ENCODE measurements at regions not wholly inside any gene's neighbourhood (a gene's known extent, or its start where the extent isn't known, plus 50 kb on each side); places are given as distances from the start of the nearest gene placed in this dataset.
"Not testable (repeated sequence)": the region's sequence is repeated elsewhere in the genome, so short reads cannot be mapped to it uniquely, and the experiment has no call there.

- ChIA-PET CTCF (interaction anchor here (0.7 to 1.9 kb wide), 2 partner anchors 21 to 731 kb away, joined by 3 to 6 read pairs; no protein-coding TSS in a partner anchor), POLR2A (no interaction called here)
- Mint-ChIP-seq H3K9me3 (ENCODE audit: unreplicated experiment) (no peaks in the 10 kb centered on the region), H3K4me1 (ENCODE audit: insufficient read depth, unreplicated experiment) (peaks cover 5% of the 10 kb centered on the region), H3K27ac (ENCODE audit: low read depth, unreplicated experiment) (no peak overlapping the region), H3K4me3 (ENCODE audit: unreplicated experiment) (no peak overlapping the region), H3K27me3 (ENCODE audit: insufficient read depth, unreplicated experiment) (no peaks in the 10 kb centered on the region), H3K36me3 (ENCODE audit: insufficient read depth, unreplicated experiment) (no peaks in the 10 kb centered on the region)
- BruUV-seq (replicated peaks) = no TSS peak
- no peak for TF ChIP-seq CTCF (IDR thresholded peaks at IDR 0.05; ENCODE audit: unreplicated experiment)
- intact Hi-C loops (cut with micrococcal nuclease) = no loop called here
- DNase-seq (ENCODE audit: unreplicated experiment) = no peak
Observed at GRCh38 chr6:1445650-1446330, 56.4 kb downstream of the FOXF2 start.

DNA sequence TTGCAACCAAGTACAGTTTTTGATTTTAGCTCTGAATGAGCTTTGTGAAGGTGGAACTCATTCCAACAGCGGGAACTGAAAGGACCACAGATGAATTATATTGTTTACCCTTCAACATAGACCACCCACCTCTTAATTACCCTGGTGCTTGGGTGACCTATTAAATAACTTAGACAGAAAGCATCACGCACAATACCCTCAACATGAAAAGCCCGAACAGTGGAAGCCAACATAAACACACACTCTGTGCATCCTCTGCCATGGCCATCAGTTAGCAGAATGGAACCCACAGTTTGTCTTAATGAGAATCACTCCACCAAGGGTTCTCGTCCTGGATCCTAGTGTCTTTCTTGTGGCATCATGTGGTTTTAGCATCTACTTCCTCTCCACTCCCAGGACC is 60.5 kb downstream of the FOXF2 start:
- POLR2A ChIA-PET = interaction anchor here (0.6 to 1.0 kb wide), 2 partner anchors 22 to 102 kb away, joined by 3 read pairs; no protein-coding TSS in a partner anchor
- no peak for DNase-seq (ENCODE audit: unreplicated experiment)
- H3K4me1 Mint-ChIP-seq (ENCODE audit: insufficient read depth, unreplicated experiment) = peaks cover 3% of the 10 kb centered on the region
- H3K27me3 Mint-ChIP-seq (ENCODE audit: insufficient read depth, unreplicated experiment) = no peaks in the 10 kb centered on the region
- no peaks in the 10 kb centered on the region for H3K9me3 Mint-ChIP-seq (ENCODE audit: unreplicated experiment)
- no TSS peak for BruUV-seq (replicated peaks)
- intact Hi-C loops (cut with micrococcal nuclease) = no loop called here
- H3K36me3 Mint-ChIP-seq (ENCODE audit: insufficient read depth, unreplicated experiment) = no peaks in the 10 kb centered on the region
- H3K4me3 Mint-ChIP-seq (ENCODE audit: unreplicated experiment) = no peak overlapping the region
- CTCF ChIA-PET = interaction anchor here (0.6 to 3.4 kb wide), 3 partner anchors 13 to 101 kb away, joined by 3 to 30 read pairs (median 3); no protein-coding TSS in a partner anchor
- TF ChIP-seq CTCF (IDR thresholded peaks at IDR 0.05; ENCODE audit: unreplicated experiment) = no peak
- H3K27ac Mint-ChIP-seq (ENCODE audit: low read depth, unreplicated experiment) = no peak overlapping the region

DNA sequence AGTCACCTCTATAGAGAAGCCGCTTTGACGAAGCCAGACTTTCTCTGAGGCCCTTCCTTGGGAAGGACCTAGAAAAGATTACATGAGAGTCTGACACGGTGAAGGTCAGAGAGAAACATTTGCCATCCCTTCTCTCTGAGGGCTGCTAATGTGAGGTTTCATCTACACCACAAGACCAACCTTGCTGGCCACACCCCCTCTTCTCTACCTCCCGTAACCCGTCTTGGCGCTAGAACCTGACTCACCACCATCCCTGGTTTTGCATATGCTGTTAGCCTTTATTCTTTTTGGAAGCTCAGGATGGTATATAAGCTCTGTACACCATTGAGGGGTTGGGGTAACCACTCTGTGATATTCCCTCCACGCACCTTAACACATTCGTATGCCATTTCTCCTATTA is 63.6 kb downstream of the FOXF2 start:
- Mint-ChIP-seq H3K36me3 (ENCODE audit: insufficient read depth, unreplicated experiment) (no peaks in the 10 kb centered on the region), H3K27ac (ENCODE audit: low read depth, unreplicated experiment) (no peak overlapping the region), H3K27me3 (ENCODE audit: insufficient read depth, unreplicated experiment) (no peaks in the 10 kb centered on the region), H3K4me1 (ENCODE audit: insufficient read depth, unreplicated experiment) (no peaks in the 10 kb centered on the region), H3K4me3 (ENCODE audit: unreplicated experiment) (no peak overlapping the region), H3K9me3 (ENCODE audit: unreplicated experiment) (no peaks in the 10 kb centered on the region)
- intact Hi-C loops (cut with micrococcal nuclease) = no loop called here
- CTCF ChIA-PET = interaction anchor here (0.7 kb wide), 1 partner anchor 16 kb away, joined by 3 read pairs; no protein-coding TSS in a partner anchor
- DNase-seq (ENCODE audit: unreplicated experiment) = no peak
- no peak for TF ChIP-seq CTCF (IDR thresholded peaks at IDR 0.05; ENCODE audit: unreplicated experiment)
- POLR2A ChIA-PET = no interaction called here
- no TSS peak for BruUV-seq (replicated peaks)

- POLR2A ChIA-PET; CTCF ChIA-PET; BruUV-seq (replicated peaks); intact Hi-C loops (cut with micrococcal nuclease); H3K27ac Mint-ChIP-seq (ENCODE audit: low read depth, unreplicated experiment); H3K4me3 Mint-ChIP-seq (ENCODE audit: unreplicated experiment); H3K4me1 Mint-ChIP-seq (ENCODE audit: insufficient read depth, unreplicated experiment); H3K27me3 Mint-ChIP-seq (ENCODE audit: insufficient read depth, unreplicated experiment); H3K9me3 Mint-ChIP-seq (ENCODE audit: unreplicated experiment); H3K36me3 Mint-ChIP-seq (ENCODE audit: insufficient read depth, unreplicated experiment); DNase-seq (ENCODE audit: unreplicated experiment): not testable (repeated sequence)
Observed at GRCh38 chr6:1456816-1457215, 67.4 kb downstream of the FOXF2 start.
